ENCODE measurements at regions not wholly inside any gene's neighbourhood (a gene's known extent, or its start where the extent isn't known, plus 50 kb on each side); places are given as distances from the start of the nearest gene placed in this dataset.
"Not testable (repeated sequence)": the region's sequence is repeated elsewhere in the genome, so short reads cannot be mapped to it uniquely, and the experiment has no call there.

GRCh38 chr6:159642995-159643394 is 50.0 kb downstream of the SOD2 start:
- ATAC-seq (replicated peaks; ENCODE audit: extremely low read depth, poor library complexity, severe bottlenecking) (no peak), DNase-seq (ENCODE audit: low spot score in 2 of 2) (no peak)
- Mint-ChIP-seq H3K9me3 (no peaks in the 10 kb centered on the region), H3K4me1 (peaks cover 10% of the 10 kb centered on the region), H3K27me3 (no peaks in the 10 kb centered on the region), H3K27ac (ENCODE audit: low read depth) (no peak overlapping the region), H3K36me3 (ENCODE audit: insufficient read depth) (peaks cover 2% of the 10 kb centered on the region), H3K4me3 (no peak overlapping the region)

DNA sequence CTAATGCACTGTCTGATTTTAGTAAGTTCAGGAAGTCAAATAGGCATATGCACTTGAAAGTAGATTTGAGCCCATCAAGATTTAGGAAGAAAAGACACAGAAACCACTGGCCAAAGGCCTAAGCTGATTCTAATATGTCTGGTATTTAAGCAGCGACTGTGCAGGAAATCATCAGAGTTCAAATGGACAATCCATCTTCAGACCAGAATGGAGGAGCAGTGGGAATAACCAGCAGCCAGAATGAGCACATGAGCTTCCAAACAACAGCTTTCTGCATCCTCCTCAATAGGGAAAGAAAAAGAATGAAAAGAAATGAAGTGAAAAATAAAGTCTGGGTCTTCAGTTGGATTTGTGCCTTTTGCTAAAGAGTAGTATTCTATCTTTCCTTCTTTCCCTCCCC is 50.6 kb downstream of the SOD2 start:
- Mint-ChIP-seq H3K27me3 (no peaks in the 10 kb centered on the region), H3K4me1 (peaks cover 10% of the 10 kb centered on the region), H3K27ac (ENCODE audit: low read depth) (no peak overlapping the region), H3K4me3 (no peak overlapping the region), H3K9me3 (no peaks in the 10 kb centered on the region), H3K36me3 (ENCODE audit: insufficient read depth) (peaks cover 2% of the 10 kb centered on the region)
- no peak for DNase-seq (ENCODE audit: low spot score in 2 of 2)
- ATAC-seq (replicated peaks; ENCODE audit: extremely low read depth, poor library complexity, severe bottlenecking) = no peak

- H3K4me1 Mint-ChIP-seq = no peaks in the 10 kb centered on the region
- no peak for ATAC-seq (replicated peaks; ENCODE audit: extremely low read depth, poor library complexity, severe bottlenecking)
- H3K4me3 Mint-ChIP-seq = no peak overlapping the region
- H3K27me3 Mint-ChIP-seq = no peaks in the 10 kb centered on the region
- H3K9me3 Mint-ChIP-seq = no peaks in the 10 kb centered on the region
- peaks cover 2% of the 10 kb centered on the region for H3K36me3 Mint-ChIP-seq (ENCODE audit: insufficient read depth)
- DNase-seq (ENCODE audit: low spot score in 2 of 2) = no peak
- H3K27ac Mint-ChIP-seq (ENCODE audit: low read depth) = no peak overlapping the region
Observed at GRCh38 chr6:159640722-159641482, 52.1 kb downstream of the SOD2 start.

GRCh38 chr6:159640322-159640721 is 52.7 kb downstream of the SOD2 start:
- no peak overlapping the region for H3K27ac Mint-ChIP-seq (ENCODE audit: low read depth)
- DNase-seq (ENCODE audit: low spot score in 2 of 2) (no peak), ATAC-seq (replicated peaks; ENCODE audit: extremely low read depth, poor library complexity, severe bottlenecking) (no peak)
- H3K4me1 Mint-ChIP-seq = no peaks in the 10 kb centered on the region
- no peak overlapping the region for H3K4me3 Mint-ChIP-seq
- no peaks in the 10 kb centered on the region for H3K36me3 Mint-ChIP-seq (ENCODE audit: insufficient read depth)
- H3K27me3 Mint-ChIP-seq = no peaks in the 10 kb centered on the region
- H3K9me3 Mint-ChIP-seq = no peaks in the 10 kb centered on the region

- Mint-ChIP-seq H3K4me1 (no peaks in the 10 kb centered on the region), H3K27me3 (no peaks in the 10 kb centered on the region), H3K9me3 (no peaks in the 10 kb centered on the region), H3K4me3 (no peak overlapping the region), H3K27ac (ENCODE audit: low read depth) (no peak overlapping the region), H3K36me3 (ENCODE audit: insufficient read depth) (no peaks in the 10 kb centered on the region)
- DNase-seq (ENCODE audit: low spot score in 2 of 2) (no peak), ATAC-seq (replicated peaks; ENCODE audit: extremely low read depth, poor library complexity, severe bottlenecking) (no peak)
Observed at GRCh38 chr6:159639721-159640120, 53.3 kb downstream of the SOD2 start.

DNA sequence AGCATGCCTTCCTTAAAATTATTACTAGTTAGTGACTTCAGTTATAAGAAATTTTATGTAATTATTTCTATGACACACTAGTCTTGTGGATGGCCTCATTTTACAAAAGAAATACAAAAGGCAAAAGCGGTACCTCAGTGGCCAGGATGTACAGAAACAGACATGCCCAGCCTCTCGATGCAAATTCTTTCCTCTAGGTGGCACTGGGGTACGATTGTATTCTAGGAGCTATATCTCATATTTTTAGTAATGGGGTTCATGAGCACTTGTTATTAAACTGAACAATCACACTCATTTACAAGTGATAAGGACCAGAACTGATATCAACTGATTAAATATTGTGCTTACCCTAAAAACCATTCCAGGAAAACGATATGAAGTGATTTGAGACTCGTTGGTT is 59.8 kb downstream of the SOD2 start:
- DNase-seq (ENCODE audit: low spot score in 2 of 2) = no peak
- Mint-ChIP-seq H3K27me3 (no peaks in the 10 kb centered on the region), H3K27ac (ENCODE audit: low read depth) (no peak overlapping the region), H3K4me1 (no peaks in the 10 kb centered on the region), H3K4me3 (no peak overlapping the region), H3K9me3 (no peaks in the 10 kb centered on the region), H3K36me3 (ENCODE audit: insufficient read depth) (no peaks in the 10 kb centered on the region)
- ATAC-seq (replicated peaks; ENCODE audit: extremely low read depth, poor library complexity, severe bottlenecking) = no peak

DNA sequence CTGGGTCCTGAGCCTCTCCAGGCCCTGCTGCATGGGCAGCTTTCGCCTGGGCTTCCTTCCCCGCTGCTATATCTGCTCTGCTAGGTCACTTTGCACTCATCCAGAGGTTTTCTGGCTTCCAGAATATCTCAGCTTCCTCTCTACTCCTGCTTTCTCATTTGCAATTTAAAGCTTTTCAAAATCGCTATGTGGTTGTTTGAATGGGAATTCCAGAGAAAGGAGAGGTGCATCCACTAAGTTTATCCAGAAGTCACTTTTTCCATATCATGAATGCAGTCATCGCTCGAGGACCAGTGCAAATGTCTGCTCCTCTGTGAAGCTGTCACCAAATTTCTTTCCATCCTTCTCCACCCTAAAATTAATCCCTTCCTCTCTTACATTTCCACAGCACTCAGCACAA is 61.2 kb downstream of the SOD2 start:
- no peaks in the 10 kb centered on the region for H3K4me1 Mint-ChIP-seq
- no peaks in the 10 kb centered on the region for H3K9me3 Mint-ChIP-seq
- ATAC-seq (replicated peaks; ENCODE audit: extremely low read depth, poor library complexity, severe bottlenecking) (no peak), DNase-seq (ENCODE audit: low spot score in 2 of 2) (no peak)
- no peaks in the 10 kb centered on the region for H3K36me3 Mint-ChIP-seq (ENCODE audit: insufficient read depth)
- H3K27ac Mint-ChIP-seq (ENCODE audit: low read depth) = no peak overlapping the region
- H3K27me3 Mint-ChIP-seq = no peaks in the 10 kb centered on the region
- H3K4me3 Mint-ChIP-seq = no peak overlapping the region

DNA sequence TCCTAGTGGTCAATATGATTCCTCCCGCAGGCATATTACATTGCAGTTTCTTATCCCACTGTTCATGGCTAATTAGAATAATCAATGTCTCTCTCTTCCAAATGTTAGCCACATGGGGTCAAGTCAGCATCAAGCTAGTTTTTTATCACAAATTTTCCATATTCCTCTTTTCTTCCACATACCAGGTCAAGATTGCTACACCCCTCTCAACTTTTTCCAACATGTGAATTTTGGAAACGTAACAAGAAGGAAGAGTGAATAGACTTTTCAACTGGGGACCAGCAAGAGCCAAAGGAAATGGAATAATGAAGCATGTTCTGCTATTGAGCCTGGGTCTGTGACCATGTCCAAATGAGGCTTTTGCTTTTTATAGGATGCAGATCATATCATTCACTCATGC is 65.1 kb downstream of the SOD2 start:
- Mint-ChIP-seq H3K4me1 (no peaks in the 10 kb centered on the region), H3K4me3 (no peak overlapping the region), H3K9me3 (no peaks in the 10 kb centered on the region), H3K36me3 (ENCODE audit: insufficient read depth) (no peaks in the 10 kb centered on the region), H3K27ac (ENCODE audit: low read depth) (no peak overlapping the region), H3K27me3 (no peaks in the 10 kb centered on the region)
- ATAC-seq (replicated peaks; ENCODE audit: extremely low read depth, poor library complexity, severe bottlenecking) = no peak
- no peak for DNase-seq (ENCODE audit: low spot score in 2 of 2)

DNA sequence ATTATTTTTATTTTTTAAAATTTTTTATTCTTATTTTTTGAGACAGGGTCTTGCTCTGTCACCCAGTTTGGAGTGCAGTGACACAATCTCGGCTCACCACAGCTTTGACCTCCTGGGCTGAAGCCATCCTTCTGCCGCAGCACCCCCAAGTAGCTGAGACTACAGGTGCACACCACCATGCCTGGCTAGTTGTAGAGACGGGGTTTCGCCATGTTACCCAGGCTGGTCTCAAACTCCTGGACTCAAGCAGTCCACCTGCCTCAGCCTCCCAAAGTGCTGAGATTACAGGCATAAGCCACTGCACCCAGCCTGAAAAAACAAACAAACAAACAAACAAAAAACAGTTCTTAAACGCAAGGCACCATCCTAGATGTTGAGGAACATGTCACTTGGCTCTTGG is 66.5 kb downstream of the SOD2 start:
- ATAC-seq (replicated peaks; ENCODE audit: extremely low read depth, poor library complexity, severe bottlenecking); H3K4me1 Mint-ChIP-seq; H3K4me3 Mint-ChIP-seq; DNase-seq (ENCODE audit: low spot score in 2 of 2); H3K9me3 Mint-ChIP-seq; H3K36me3 Mint-ChIP-seq (ENCODE audit: insufficient read depth); H3K27me3 Mint-ChIP-seq; H3K27ac Mint-ChIP-seq (ENCODE audit: low read depth): not testable (repeated sequence)

DNA sequence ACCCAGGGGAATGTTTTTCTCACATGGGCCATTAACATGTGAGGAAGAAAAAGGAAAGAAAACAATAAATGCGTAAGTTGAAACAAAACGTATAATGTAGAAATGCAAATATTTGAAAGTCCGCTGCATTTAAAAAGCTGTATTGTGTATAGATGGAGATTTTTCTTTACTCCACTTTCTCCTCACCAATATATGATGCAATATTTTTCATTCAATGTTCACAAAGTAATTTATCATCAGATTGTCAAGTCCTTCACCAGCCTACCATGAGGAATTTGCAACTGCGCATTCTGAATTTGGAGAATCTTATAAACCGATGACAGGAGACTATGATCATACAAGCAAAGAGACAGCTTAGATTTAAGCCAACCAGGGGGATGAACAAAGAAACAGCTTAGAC is 69.9 kb downstream of the SOD2 start:
- ATAC-seq (replicated peaks; ENCODE audit: extremely low read depth, poor library complexity, severe bottlenecking) (no peak), DNase-seq (ENCODE audit: low spot score in 2 of 2) (no peak)
- Mint-ChIP-seq H3K4me1 (no peaks in the 10 kb centered on the region), H3K4me3 (no peak overlapping the region), H3K27ac (ENCODE audit: low read depth) (no peak overlapping the region), H3K27me3 (peaks cover 22% of the 10 kb centered on the region), H3K36me3 (ENCODE audit: insufficient read depth) (no peaks in the 10 kb centered on the region), H3K9me3 (no peaks in the 10 kb centered on the region)

DNA sequence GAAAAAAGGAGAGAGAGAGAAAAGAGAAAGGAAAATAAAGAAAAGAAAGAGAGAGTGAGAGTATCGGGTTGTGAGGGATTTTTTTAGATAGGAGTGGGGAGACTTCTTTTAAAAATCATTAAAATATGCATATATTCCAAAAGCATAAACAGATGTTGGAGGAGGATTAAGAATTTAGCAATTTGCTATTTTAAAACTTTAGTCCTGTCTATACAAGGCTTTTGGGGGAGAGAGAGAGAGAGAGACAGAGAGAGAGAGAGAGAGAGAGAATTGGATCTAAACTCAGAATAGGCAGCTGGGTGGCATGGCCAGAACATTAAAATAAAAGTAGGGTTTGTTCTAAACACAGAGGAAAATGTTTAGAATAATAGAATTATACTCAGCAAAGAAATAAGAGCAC is 72.1 kb downstream of the SOD2 start:
- Mint-ChIP-seq H3K36me3 (ENCODE audit: insufficient read depth) (no peaks in the 10 kb centered on the region), H3K27ac (ENCODE audit: low read depth) (no peak overlapping the region), H3K4me1 (no peaks in the 10 kb centered on the region), H3K9me3 (peaks cover 19% of the 10 kb centered on the region), H3K4me3 (no peak overlapping the region), H3K27me3 (peaks cover 22% of the 10 kb centered on the region)
- DNase-seq (ENCODE audit: low spot score in 2 of 2) (no peak), ATAC-seq (replicated peaks; ENCODE audit: extremely low read depth, poor library complexity, severe bottlenecking) (no peak)

- peaks cover 22% of the 10 kb centered on the region for H3K27me3 Mint-ChIP-seq
- H3K9me3 Mint-ChIP-seq = peaks cover 29% of the 10 kb centered on the region
- H3K27ac Mint-ChIP-seq (ENCODE audit: low read depth) = no peak overlapping the region
- no peak for DNase-seq (ENCODE audit: low spot score in 2 of 2)
- H3K4me3 Mint-ChIP-seq = no peak overlapping the region
- no peaks in the 10 kb centered on the region for H3K36me3 Mint-ChIP-seq (ENCODE audit: insufficient read depth)
- no peaks in the 10 kb centered on the region for H3K4me1 Mint-ChIP-seq
- no peak for ATAC-seq (replicated peaks; ENCODE audit: extremely low read depth, poor library complexity, severe bottlenecking)
Observed at GRCh38 chr6:159617444-159617843, 75.6 kb downstream of the SOD2 start.

GRCh38 chr6:159616456-159616855 is 76.6 kb downstream of the SOD2 start:
- H3K4me1 Mint-ChIP-seq = no peaks in the 10 kb centered on the region
- no peak for DNase-seq (ENCODE audit: low spot score in 2 of 2)
- ATAC-seq (replicated peaks; ENCODE audit: extremely low read depth, poor library complexity, severe bottlenecking) = no peak
- H3K4me3 Mint-ChIP-seq = no peak overlapping the region
- no peaks in the 10 kb centered on the region for H3K36me3 Mint-ChIP-seq (ENCODE audit: insufficient read depth)
- peaks cover 29% of the 10 kb centered on the region for H3K9me3 Mint-ChIP-seq
- no peak overlapping the region for H3K27ac Mint-ChIP-seq (ENCODE audit: low read depth)
- H3K27me3 Mint-ChIP-seq = peaks cover 22% of the 10 kb centered on the region

Measured in central memory CD8-positive, alpha-beta T cell (primary cell).